NCI-H446 treated with DMSO at 0.1 percent for 48 hours (cell line): ENCODE measurements at regions not wholly inside any gene's neighbourhood (a gene's known extent, or its start where the extent isn't known, plus 50 kb on each side); places are given as distances from the start of the nearest gene placed in this dataset.

Experiments used
- DNase-seq: peaks from one replicate; lab custom pipeline; 2025; lab: John Stamatoyannopoulos, UW

DNA sequence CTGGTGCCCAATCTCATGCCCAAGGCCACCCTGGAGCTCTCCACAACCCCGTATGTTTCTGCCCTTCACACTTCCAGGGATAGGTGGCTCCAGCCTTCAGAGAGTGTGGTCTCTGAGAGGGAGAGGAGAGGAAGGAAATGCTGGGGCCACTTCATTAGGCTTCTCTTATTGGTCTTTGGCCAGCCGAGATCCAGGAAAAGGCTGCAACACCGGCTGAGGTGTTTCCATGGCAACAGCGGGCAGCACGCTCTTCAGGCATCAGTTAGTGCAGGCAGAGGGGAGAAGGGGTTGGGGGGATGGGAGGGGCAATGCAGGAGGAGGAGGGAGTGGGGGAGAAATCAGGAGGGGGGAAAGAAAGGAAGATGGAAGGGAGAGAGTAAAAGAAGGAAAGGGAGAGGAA lies 275.1 kb upstream of the GJB5 start:
- DNase-seq = no peak

DNA sequence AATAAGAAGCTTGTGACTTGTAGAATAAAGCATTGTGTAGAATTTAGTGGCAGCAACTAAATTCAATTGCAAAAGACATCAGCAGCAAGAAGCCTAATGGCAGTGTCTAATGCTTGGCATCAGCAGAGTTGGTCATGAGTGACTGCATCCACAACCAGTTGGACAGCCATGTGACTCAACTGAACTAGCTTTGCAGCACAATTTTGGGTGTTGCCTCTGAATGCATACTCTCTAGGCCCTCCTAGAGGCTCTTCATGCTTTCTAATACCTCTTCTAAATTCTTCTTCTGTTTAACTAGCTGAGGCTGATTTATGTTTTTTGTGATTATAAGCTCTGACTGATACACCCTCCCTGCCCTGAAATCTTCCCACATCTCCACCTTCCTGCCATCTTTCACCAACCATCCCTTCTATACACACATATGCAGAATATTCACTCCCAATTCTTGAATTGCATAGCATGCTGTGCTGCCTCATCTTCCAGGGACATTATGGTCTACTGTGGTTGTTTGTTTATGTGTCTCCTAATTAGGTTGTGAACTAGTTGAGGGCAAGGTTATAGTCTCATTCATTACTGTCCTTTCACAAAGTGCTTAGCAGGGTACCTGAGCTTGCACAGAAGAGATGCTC lies 266.7 kb upstream of the GJB5 start:
- DNase-seq = no peak

DNA sequence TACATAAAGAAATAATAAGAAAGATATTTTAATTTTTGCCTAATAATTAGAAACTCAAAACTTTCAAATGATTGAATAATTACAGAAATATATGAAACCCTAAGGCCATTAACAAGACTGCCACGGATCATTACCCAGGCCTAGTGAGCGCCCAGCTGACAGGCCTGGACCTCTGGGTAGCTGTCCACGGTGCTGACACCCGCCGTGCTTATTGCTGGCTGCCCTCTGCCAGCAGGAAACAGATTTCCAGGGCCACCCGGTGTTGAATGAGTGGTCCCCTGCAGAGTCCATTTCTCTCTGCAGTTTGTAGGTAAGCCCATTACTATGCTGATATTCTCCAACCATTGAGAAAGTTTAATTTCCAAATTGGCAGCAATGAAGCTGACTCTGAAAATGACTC lies 254.4 kb upstream of the GJB5 start:
- no peak for DNase-seq

DNA sequence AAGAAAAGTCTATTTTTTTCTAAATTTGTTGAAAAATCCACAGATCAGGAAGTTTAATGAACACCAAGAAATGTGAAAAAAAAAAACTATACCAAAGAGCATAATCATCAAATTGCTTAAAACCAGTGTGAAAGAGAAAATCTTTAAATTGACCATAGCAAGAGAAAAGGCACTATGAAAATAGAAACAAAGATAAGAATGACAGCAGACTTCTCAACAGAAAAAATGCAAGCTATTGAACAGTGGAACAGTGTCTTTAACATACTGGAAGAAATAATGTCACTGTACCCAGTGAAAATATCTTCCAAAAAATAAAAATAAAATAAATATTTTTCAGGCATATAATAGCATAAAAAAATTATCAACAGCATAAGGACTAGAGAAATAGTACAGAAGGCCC lies 243.0 kb upstream of the GJB5 start:
- DNase-seq = no peak

DNA sequence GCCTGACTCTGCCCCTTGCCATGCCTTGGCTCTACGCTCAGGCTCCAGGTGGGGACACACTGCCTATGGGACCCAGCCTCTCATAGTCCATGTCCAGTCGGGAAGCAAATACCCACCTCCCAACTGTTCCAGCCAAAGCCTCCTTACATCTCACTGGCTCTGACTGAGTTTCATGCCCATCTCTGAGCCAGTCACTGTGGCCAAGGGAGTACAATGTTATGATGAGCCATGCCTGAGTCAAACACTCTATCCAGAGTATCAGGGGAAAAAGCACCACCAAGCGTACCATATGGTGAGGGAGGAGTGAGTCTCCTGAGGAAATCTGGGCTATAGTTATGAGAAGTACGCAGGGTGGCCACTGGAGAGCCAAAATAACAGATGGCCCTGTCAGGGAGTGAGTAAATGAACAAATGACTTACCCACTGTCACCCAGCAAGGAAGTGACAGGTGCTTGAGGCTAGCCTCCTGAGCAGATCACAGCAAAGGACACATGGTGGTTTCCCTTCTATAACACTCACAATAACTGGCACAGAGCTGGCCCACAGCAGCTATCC lies 236.6 kb upstream of the GJB5 start:
- no peak for DNase-seq

DNA sequence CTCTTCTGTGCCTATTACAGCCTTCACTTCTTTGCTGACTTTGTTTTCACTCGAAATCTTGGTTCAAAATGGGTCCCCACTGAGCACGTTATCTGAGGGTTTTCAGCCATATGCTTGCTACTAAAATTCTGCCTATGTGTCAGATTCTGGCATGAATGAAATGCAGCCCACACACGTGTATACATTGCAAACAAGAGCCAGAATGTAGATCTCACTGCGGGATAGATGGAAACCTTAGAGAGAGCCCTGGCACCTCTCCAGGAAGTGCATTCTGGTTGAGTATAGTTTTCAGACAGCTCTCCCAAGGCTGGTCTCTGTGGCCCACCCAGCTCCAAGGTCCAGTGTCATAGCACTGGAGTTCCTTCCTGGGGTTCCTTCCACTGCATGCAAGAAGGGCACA lies 234.7 kb upstream of the GJB5 start:
- DNase-seq = no peak

DNA sequence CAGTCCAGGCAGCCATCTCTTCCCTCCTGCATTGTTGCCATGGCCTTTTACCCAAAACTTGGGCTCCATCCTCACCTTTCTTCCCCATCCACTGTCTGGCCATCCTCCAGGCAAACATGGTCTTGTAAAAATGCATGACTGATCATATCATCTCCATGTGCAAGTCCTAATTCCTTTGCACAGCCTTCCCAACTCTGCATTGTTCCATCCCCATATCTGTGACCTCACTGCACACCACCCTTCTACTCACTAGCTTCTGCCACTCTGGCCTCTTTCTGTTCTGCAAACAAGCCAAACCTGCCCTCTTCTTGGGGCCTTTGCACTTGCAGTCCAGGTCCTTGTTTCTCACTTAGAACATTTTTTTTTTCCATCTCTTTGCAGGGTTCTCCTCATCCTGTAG lies 230.1 kb upstream of the GJB5 start:
- no peak for DNase-seq

DNA sequence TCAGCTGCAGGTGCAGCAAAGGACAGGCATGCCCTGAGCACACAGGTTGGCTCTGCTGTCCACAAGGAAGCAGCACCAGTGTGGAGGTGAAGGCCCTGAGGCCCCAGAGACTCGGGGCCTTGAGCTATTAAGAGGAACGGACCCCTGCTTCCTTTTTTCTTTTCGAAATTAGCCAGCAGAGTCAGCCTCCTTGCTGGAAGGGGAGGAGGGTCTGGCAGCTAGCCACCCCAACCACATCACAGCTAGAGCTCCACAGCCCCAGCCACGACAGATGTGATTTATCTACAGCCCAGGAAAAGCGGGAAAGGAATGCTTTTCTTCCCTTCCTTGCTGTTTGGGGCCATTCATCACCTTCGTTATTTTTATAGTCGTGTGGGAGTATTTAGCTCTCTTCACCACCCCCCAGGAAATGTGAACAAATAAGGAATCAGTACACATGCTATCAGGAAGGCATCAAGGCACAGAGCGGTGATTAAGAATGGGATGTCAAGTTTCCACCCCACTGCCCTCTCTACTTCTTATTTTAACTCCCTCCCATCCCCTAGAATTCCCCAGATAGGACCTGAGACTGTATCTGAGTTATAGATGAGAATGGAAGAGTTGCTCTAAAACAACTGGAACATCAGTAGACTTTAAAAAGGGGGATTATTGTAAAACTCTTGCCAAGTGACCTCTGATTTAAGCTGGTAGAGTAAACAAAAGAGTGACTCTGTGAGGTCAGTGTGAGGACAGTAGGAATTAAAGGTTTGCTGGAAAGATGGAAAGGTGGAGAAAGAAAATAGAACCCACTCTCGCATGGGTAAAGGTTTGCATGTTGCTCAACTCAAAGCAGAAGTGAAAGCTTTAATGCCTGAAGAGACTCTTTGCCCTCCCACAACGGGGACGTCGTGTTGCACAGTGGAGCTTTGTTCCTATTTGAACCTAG lies 224.7 kb upstream of the GJB5 start:
- no peak for DNase-seq

DNA sequence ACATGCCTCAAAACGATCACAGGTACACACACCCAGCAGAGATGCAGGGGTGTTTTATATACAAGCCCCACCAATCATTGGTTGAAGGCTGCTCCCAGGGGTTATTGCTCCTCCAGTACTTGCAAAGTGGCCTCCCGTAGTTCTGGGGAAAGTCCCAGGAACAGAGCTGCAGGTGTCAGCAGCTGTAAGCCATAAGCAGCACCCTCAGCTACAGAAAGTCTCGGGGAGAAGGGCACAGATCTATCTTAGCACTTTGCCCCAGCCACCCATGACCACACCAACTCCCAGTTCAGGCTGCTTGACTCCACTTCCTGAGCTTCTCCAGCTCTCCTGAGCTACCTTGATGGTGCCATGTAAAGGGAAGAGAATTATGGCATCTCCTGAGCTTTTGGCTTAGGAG lies 222.7 kb upstream of the GJB5 start:
- no peak for DNase-seq

DNA sequence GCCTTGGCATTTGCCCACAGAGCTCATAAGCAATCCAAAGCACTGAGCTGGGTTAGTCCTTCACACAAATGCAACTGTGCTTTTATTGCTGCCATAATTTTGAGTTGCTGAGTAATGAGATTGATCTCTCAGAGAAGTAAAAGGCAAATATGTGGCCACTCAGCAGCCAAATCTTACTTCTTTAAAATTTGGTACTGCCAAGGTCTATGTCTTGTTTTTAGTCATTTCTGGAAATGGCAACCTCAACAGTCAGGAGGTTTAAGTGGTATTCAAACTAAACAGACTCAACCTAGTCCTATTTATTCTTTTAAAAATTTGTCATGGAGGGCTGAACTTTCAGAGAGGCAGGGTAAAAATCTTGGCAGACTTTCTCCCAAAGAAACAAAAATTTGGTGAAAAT lies 216.4 kb upstream of the GJB5 start:
- no peak for DNase-seq

DNA sequence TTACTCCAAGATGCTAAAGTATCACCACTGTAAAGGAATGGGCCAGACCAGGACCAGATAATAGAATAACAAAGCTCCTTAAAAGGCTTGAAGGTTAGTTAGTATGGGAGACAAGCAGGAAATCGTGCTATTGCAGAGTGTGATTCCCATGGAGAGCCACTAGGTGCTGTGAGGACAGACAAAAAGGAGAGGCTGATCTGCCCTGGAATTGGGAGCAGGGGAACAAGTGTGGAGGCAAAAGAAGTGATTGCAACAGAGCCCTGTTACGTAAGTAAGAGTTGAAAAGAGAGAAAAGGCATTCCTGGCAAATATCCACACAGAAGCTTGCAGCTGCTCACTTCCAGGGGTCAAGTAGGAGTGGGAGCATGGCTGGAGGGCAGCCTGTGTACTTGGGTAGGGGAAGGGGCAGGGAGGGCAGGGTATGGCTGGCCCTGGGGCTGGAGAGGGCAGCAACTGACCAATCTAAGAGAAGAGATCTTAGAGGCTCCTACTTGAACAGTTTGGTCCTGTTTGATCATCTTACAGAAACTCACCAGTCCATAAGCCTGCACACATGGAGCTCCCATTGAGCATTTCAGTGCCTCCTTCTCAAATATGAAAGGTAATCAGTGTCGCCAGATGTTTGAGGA lies 207.7 kb upstream of the GJB5 start:
- DNase-seq = no peak

DNA sequence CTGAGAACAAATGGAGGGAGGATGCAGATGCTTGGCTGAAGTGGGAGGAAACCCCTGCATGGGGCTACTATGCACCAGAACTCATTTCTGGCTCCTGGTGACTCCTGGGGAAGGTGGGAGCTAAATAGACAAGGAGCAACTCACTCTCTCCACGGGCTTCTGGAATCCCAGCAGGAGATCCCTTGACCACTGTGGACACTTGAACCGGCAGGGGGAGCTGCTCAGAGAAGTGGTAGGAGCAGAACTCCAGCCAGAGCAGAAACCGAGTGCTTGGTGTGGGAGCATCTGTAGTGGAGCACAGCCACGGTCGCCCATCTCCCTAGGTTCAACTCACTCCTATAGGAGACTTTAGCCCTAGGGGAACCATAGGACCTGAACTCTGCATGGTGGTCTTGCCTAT lies 205.6 kb upstream of the GJB5 start:
- DNase-seq = no peak

DNA sequence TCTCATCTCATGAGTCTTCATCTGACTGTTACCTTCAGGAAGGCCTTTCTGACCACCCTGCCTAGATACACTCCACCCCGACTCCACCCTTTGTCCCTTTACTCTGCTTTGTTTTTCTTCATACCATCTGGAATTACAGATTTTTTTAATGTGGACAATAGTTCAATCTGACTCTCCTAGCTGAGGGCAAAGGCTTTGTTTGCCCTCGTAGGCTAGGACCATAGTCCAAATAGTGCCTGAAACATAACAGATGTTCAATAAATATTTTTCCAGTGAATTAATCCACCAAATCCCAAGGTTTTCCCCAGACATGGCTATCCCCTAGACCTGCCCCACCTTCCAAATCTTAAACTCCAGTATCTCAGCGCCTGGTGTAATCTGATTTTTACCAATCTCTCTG lies 176.5 kb upstream of the GJB5 start:
- DNase-seq = no peak

DNA sequence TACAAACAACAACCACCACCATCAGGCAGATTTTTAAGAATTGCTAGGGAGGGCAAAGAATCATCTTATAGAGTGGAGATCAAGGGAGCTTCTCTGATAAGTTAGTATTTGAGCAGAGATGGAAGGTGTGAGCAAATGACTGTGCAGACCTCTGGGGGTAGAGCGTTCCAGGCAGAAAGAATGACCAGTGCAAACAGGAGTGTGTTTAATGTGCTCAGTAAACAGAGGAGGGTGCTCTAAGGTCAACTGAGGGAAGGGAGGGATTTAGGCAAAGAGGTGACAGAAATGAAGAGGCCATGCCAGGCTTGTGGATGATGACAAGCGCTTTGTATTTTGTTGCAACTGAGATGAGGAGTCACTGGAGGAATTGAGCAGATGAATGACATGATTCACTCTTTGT lies 172.5 kb upstream of the GJB5 start:
- no peak for DNase-seq

DNA sequence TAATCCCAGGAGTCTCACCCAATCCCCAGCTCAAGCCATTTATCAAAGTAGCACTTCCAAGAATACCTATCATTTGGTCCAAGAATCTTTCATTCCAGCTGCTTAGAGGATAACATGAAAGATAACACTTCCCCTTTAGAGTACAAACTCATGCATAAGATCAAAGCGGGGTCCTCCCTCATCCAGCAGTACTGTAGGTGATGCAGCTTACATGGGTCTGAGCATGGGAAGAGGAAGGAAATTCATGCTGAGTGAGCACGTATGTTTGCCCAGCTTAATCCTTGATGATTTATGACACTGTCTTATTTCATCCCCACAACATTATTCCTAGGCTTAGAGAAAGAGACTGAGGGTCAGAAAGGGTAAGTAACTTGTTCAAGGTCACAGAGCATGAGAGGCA lies 167.1 kb upstream of the GJB5 start:
- no peak for DNase-seq

DNA sequence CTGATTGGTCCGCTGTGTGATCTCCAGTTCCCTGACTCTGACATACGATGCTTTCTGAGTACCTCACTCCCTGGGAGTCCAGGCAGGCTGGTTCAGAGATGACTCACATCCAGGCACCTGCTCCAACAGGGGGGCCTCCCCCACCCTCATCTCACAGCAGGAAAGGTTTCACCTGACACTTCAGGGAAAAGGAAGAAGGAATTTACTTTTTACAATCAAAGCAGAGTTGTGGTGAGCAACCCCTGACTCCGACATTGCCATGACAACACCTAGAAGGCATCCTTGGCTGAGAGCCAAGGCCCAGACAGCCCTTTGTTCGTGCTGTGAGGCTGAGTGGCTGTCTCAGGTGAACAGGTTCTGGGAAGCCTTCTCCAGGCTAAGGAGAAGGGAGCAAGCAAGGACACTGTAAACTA lies 164.6 kb upstream of the GJB5 start:
- no peak for DNase-seq

DNA sequence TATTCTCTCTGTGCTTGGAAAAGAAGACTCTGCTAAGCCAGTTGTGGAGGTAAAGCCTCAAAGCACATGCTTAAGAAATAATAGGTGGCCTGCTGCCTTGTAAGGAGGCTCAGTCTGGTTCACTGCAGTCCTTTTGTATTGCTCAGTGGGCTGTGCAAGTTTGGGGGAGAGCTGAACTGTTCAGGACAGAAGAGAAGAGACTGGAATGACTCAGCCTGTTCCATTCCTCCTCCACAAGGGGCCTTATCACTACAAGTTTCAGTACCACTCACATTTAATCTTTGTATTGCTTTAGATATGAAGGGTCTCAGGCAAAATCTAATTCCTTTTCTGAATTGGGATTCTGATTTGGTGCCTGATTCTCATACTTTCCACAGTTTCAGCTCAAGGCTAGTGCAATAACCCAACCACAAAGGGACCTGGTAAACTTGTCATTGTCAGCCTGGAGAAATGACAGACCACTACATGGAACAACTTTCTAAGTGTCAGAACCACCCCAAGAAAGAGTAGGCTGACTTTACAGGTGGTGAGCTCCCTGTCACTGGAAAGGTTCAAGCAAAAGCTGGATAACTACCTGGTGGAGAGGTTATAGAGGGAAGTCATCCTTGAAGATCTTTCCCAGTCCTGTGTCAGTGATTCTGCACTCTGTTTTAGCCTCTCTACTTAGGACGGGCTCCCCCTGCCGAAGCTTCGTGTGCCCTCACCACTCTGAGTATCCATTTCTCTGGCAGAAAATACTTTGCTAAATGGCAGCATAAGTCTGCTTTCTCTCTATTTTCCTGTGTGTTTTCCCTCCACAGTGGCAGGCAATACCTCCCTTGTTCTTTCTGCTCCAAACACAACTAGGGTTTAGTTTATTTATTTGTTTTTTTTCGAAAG lies 162.9 kb upstream of the GJB5 start:
- DNase-seq = no peak

DNA sequence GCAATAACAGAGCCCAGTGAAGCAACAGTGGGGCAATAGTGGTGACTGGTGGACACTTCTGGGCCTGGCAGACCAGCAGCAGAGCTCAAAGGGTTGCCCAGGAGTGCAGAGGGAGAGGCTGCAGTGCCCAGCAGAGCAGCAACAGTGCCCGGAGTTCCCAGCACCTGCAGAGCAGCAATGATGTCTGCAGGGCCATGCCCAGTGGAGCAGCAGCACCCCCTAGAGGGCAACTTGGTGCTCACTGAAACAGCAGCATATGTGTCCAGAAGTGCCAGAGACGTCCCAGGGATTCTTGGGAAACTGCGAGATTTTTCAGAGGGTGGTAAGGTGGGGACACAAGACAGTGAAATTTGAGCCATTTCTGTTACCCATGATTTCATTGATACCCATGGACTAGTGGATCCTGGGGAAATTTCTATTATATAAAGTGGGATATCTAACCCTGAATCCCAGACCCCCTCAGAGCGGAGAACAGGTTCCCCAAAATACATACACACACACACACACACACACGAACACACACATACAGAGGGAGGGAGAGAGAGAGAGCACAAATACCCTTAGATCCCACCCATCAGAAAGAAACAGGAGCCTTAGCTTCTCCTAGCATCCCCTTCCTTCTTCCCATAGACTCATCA lies 156.9 kb upstream of the GJB5 start:
- peak; percentile 2 for DNase-seq

DNA sequence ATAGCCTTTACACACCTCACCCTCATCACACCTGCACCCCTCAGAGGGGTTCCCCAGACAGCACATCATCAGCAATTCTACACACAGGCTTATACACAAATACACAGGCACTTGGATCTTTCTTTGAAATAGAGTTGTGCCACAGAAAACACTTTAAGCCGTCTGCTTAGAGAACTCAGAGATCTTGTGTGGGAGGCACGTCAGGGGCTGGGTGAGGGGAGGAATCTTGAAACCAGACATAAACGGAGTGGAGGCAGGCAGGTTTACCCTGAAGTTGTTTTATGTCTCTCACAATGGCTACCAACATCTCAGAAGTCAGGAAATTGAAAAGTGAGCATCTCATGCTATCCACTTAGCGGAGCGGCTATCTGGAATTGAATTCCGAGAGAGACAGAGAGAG lies 151.9 kb upstream of the GJB5 start:
- no peak for DNase-seq

DNA sequence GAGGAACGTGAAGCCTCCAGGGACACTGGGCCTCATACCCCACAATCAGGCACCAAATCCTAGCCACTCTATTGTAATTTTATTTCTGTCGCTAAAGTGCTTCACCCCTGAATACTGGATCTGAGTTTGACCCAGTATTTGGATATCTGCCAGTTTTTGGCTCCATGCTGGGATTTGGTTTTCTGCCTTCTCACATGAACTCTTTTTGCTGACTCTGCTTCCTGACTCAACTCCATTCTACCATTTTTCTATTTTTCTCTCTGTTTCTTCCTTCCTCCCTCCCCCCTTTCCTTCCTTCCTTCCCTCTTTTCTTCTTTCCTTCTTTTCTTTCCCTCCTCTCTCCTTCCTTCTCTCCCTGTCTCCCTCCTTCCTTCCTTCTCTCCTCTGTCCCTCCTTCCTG lies 151.3 kb upstream of the GJB5 start:
- DNase-seq = no peak

DNA sequence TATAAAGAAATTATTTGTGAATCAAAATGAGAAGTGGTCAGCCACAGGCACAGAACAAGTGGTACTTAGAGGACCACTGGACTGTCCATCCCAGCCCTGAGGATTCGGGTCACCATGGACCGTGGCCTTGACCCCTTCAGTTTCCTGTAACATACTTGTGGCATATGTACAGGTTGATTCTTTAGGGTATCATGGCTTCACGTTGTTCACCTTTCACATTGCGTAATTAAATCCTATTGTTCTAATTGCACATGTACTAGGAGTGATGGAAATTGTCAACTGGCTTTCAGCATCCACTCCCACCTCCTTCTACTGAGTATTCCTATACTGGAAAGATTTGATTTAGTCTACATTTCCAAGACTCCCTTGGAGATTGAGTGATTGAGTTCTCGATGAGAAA lies 148.3 kb upstream of the GJB5 start:
- DNase-seq = no peak

DNA sequence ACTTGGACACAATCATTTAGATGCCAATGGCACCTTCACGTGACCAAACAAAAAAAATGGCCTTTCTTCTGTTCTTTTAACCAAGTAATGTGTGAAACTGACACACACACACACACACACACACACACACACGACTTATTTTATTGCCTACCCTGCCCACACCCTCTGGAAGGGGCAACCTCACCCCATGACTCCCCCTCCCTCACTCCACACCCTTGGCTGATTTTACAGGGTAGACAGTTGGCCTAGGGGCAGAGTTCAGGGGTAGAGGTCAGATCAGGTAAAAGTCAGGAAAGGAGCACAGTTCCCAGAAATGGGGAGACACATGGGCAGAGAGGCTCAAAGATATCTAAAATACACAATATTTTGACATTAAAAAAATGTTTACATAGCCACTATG lies 144.8 kb upstream of the GJB5 start:
- no peak for DNase-seq
